ENCODE measurements at regions not wholly inside any gene's neighbourhood (a gene's known extent, or its start where the extent isn't known, plus 50 kb on each side); places are given as distances from the start of the nearest gene placed in this dataset.

DNA sequence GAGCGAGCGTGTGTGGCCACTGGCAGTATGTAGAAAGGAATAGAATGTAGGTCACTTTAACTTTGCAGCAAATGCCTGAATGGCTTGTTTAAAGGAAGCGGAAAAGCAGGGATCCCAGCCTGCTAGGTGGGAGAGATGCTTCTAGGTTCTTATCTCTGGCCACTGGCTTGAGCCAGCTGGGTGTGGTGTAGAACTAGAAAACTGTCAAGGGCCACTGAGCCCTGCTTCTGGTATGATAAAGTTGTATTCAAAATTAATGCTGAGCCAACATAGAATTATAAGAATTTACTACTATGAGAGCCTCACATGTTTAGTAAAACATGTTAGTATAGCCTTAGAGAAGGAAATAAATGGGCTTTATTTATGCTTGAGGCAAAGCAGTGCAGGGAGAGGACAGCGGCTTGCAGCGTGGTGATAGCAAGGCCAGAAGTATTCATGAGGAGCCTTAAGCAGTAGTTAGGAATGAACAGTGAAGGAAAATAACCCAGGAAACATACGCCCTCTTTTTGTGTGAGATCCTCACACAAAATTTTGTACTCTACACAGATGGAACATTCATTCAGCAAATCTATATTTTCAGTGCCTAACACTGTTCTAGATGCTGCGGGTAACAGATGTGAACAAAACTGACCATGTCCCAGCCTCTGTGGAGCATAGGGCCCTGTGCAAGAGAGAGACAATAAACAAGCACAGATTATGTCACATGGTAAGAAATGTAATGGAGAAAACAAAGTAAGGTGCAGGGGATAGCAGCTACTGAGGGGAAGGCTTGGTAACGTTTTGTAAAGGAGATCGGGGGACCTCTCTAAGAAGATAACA lies 863.2 kb downstream of the DIAPH3 start:
- TF ChIP-seq, protein P1, sequence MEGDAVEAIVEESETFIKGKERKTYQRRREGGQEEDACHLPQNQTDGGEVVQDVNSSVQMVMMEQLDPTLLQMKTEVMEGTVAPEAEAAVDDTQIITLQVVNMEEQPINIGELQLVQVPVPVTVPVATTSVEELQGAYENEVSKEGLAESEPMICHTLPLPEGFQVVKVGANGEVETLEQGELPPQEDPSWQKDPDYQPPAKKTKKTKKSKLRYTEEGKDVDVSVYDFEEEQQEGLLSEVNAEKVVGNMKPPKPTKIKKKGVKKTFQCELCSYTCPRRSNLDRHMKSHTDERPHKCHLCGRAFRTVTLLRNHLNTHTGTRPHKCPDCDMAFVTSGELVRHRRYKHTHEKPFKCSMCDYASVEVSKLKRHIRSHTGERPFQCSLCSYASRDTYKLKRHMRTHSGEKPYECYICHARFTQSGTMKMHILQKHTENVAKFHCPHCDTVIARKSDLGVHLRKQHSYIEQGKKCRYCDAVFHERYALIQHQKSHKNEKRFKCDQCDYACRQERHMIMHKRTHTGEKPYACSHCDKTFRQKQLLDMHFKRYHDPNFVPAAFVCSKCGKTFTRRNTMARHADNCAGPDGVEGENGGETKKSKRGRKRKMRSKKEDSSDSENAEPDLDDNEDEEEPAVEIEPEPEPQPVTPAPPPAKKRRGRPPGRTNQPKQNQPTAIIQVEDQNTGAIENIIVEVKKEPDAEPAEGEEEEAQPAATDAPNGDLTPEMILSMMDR (conservative IDR thresholded peaks at IDR 0.05; ENCODE audit: low read depth, low read length) = no peak
- no peak for DNase-seq (ENCODE audit: low read depth)
- no peak overlapping the region for H3K4me3 ChIP-seq (ENCODE audit: low read length)

DNA sequence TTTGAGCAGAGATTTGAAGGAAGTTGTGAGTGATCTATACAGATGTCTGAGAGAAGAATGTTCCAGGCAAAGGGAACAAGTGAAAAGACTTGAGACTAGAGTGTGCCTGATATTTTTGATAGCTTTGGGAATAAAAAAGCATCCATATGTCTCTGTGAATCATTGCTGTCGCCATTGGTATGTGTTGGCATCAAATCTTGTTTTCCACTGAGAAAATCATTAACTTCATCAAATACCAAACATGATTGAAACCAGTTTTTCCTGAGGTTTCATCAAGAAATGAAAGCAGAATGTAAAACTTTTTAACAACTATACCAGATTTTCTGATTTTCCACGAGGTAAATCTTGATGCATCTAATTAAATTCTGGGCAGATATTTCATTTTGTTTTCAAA lies 862.6 kb downstream of the DIAPH3 start:
- DNase-seq (ENCODE audit: low read depth) = no peak
- TF ChIP-seq, protein P1 (conservative IDR thresholded peaks at IDR 0.05; ENCODE audit: low read depth, low read length) = no peak
- no peak overlapping the region for H3K4me3 ChIP-seq (ENCODE audit: low read length)

DNA sequence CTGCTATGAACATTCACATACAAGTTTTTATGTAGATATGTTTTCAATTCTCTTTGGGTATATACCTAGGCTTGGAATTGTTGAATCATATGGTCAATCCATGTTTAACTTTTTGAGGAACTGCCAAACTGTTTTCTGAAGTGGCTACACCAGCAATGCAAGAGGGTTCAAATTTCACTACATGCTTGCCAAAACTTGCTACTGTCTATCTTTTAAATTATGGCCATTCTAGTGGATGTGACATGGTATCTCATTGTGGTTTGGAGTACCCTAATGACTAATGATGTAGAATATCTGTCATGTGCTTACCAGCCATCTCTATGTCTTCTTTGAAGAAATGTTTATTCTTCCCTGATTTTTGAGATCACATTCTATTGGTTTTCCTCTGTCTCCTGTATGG lies 860.3 kb downstream of the DIAPH3 start:
- TF ChIP-seq, protein P1 (conservative IDR thresholded peaks at IDR 0.05; ENCODE audit: low read depth, low read length) = no peak
- no peak for DNase-seq (ENCODE audit: low read depth)
- H3K4me3 ChIP-seq (ENCODE audit: low read length) = no peak overlapping the region

DNA sequence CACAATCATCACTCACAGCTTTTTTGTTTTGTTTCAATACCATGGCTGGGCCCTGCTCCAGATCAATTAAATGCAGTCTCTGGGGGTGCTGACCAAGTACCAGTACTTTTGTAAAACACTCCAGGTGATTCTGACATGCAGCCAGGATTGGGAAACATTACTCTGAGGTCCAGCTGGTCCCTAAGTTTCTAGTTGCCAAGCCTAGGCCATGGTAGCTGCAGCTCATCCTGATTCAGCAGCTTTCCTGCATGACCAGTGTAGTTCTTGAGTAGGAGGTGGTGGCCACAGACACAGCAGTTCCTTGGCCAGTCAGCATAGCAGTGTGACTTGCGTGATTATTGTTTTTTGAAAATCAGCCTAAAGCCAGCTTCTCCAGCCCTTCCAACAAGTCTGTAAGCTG lies 859.1 kb downstream of the DIAPH3 start:
- no peak for DNase-seq (ENCODE audit: low read depth)
- no peak overlapping the region for H3K4me3 ChIP-seq (ENCODE audit: low read length)
- TF ChIP-seq, protein P1 (conservative IDR thresholded peaks at IDR 0.05; ENCODE audit: low read depth, low read length) = no peak

DNA sequence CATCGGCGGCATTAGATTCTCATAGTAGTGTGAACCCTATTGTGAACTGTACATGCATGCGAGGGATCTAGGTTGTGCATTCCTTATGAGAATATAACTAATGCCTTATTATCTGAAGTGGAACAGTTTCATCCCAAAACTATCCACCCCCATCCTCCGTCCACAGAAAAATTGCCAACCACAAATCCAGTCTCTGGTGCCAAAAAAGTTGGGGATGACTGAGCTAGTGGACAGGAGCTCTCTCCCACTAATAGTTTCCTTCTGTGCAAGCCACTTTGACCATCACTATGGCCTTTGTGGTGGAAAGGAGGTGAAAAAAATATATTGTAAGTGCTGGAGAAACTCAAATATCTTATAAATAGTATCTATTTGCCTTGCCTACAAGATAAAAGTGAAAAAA lies 857.8 kb downstream of the DIAPH3 start:
- H3K4me3 ChIP-seq (ENCODE audit: low read length) = no peak overlapping the region
- DNase-seq (ENCODE audit: low read depth) = no peak
- TF ChIP-seq, protein P1 (conservative IDR thresholded peaks at IDR 0.05; ENCODE audit: low read depth, low read length) = no peak

DNA sequence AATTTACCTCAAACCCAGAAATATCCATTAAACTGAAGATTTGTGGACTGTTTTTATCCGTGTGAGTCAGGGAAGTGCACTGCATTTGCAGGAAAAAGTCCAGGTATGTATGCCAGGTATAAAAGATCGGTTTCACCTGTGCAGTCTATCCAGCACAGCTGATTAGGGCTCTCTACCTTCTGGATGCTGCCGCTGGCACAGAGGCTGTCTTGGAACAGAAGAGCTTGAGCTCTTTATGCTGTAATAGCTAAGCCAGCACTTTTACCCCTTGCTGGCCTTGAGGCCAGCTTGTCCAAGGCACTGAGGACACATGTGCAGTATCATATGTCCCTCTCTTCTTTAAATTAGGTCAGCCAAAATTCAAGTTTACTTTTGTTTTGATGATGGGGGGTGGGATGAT lies 851.0 kb downstream of the DIAPH3 start:
- DNase-seq (ENCODE audit: low read depth) = no peak
- TF ChIP-seq, protein P1 (conservative IDR thresholded peaks at IDR 0.05; ENCODE audit: low read depth, low read length) = no peak
- H3K4me3 ChIP-seq (ENCODE audit: low read length) = no peak overlapping the region

DNA sequence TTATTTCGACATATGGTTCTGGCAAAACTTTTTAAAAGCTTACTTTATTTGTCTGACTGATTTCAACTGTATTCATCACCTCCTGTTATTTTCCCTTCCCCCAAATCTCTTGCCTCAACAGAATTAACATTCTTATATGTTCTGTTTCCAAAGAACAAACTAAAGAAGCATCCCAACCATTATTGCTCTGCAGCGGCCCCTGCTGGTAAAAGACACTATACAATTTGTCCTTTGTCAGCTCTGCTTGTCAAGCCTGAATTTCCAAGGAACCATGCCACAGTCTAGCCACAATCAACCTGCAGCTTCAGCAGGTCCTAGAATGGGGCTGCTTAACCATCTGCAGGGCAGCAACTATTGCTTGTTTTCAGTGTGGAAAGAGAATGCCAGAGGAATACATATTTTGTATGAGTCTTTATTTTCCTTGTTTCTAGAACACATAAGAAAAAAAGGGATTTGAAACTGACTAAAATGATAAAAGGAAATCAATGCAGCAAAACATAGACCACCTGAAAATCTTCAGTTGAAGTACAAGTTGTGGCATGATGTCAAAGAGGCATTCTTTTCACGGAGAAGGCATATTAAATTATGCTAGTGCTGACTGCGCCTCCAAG lies 845.3 kb downstream of the DIAPH3 start:
- DNase-seq (ENCODE audit: low read depth) = peak; percentile 43
- TF ChIP-seq, protein P1 (conservative IDR thresholded peaks at IDR 0.05; ENCODE audit: low read depth, low read length) = peak; percentile 78

More for the DNA sequence above, 845.3 kb downstream of the DIAPH3 start:
- H3K4me3 ChIP-seq (ENCODE audit: low read length) = no peak overlapping the region
